ENCODE measurements at regions not wholly inside any gene's neighbourhood (a gene's known extent, or its start where the extent isn't known, plus 50 kb on each side); places are given as distances from the start of the nearest gene placed in this dataset.

GRCh38 chr3:167120828-167121227 lies 259.3 kb downstream of the ZBBX start:
- DNase-seq (ENCODE audit: low read depth): no peak
- no peak for TF ChIP-seq CTCF (IDR thresholded peaks at IDR 0.05; ENCODE audit: insufficient read depth, low read depth, low read length)

GRCh38 chr3:167116120-167116922 lies 263.8 kb downstream of the ZBBX start:
- no peak for TF ChIP-seq CTCF (IDR thresholded peaks at IDR 0.05; ENCODE audit: insufficient read depth, low read depth, low read length)
- no peak overlapping the region for H3K4me3 ChIP-seq (ENCODE audit: low read depth, low read length)

More at GRCh38 chr3:167120828-167121227, 259.3 kb downstream of the ZBBX start:
- no peak overlapping the region for H3K4me3 ChIP-seq (ENCODE audit: low read depth, low read length)

GRCh38 chr3:167115331-167115934 lies 264.7 kb downstream of the ZBBX start:
- TF ChIP-seq CTCF (IDR thresholded peaks at IDR 0.05; ENCODE audit: insufficient read depth, low read depth, low read length): no peak
- no peak for DNase-seq (ENCODE audit: low read depth)
- no peak overlapping the region for H3K4me3 ChIP-seq (ENCODE audit: low read depth, low read length)

More at GRCh38 chr3:167116120-167116922, 263.8 kb downstream of the ZBBX start:
- no peak for DNase-seq (ENCODE audit: low read depth)

GRCh38 chr3:167114619-167115018 lies 265.5 kb downstream of the ZBBX start:
- TF ChIP-seq CTCF (IDR thresholded peaks at IDR 0.05; ENCODE audit: insufficient read depth, low read depth, low read length): no peak
- DNase-seq (ENCODE audit: low read depth): no peak
- H3K4me3 ChIP-seq (ENCODE audit: low read depth, low read length): no peak overlapping the region

GRCh38 chr3:167113035-167113830 lies 266.9 kb downstream of the ZBBX start:
- no peak overlapping the region for H3K4me3 ChIP-seq (ENCODE audit: low read depth, low read length)
- no peak for DNase-seq (ENCODE audit: low read depth)
- no peak for TF ChIP-seq CTCF (IDR thresholded peaks at IDR 0.05; ENCODE audit: insufficient read depth, low read depth, low read length)

- H3K4me3 ChIP-seq (ENCODE audit: low read depth, low read length): no peak overlapping the region
- TF ChIP-seq CTCF (IDR thresholded peaks at IDR 0.05; ENCODE audit: insufficient read depth, low read depth, low read length): no peak
- no peak for DNase-seq (ENCODE audit: low read depth)
Observed at GRCh38 chr3:167110901-167111300, 269.2 kb downstream of the ZBBX start.

Measured in fibroblast of villous mesenchyme (primary cell).